GM19324 (cell line): ENCODE measurements at regions not wholly inside any gene's neighbourhood (a gene's known extent, or its start where the extent isn't known, plus 50 kb on each side); places are given as distances from the start of the nearest gene placed in this dataset.
"Not testable (repeated sequence)": the region's sequence is repeated elsewhere in the genome, so short reads cannot be mapped to it uniquely, and the experiment has no call there.

ENCODE experiments used
- ATAC-seq: cut with Tn5 transposase; IDR thresholded peaks from one replicate; pipeline ENCODE4 v1.9.1; 2021; ENCODE audit warnings: mild to moderate bottlenecking, moderate library complexity; ENCODE audit not compliant: unreplicated experiment, low FRiP score

- ATAC-seq = not testable (repeated sequence)
Observed at GRCh38 chr15:81636064-81636463, 262.1 kb upstream of the TMC3 start.

- no peak for ATAC-seq
Observed at GRCh38 chr15:81633889-81634288, 259.9 kb upstream of the TMC3 start.

GRCh38 chr15:81625896-81626295 lies 251.9 kb upstream of the TMC3 start:
- ATAC-seq = no peak

- no peak for ATAC-seq
Observed at GRCh38 chr15:81619002-81619401, 245.0 kb upstream of the TMC3 start.

- no peak for ATAC-seq
Observed at GRCh38 chr15:81612631-81613030, 238.6 kb upstream of the TMC3 start.

- no peak for ATAC-seq
Observed at GRCh38 chr15:81611679-81612078, 237.7 kb upstream of the TMC3 start.

- no peak for ATAC-seq
Observed at GRCh38 chr15:81608309-81608829, 234.4 kb upstream of the TMC3 start.

- ATAC-seq = no peak
Observed at GRCh38 chr15:81604713-81605112, 230.7 kb upstream of the TMC3 start.

GRCh38 chr15:81596159-81596865 lies 222.3 kb upstream of the TMC3 start:
- ATAC-seq = no peak

- ATAC-seq = no peak
Observed at GRCh38 chr15:81595752-81596151, 221.7 kb upstream of the TMC3 start.

- no peak for ATAC-seq
Observed at GRCh38 chr15:81589671-81590070, 215.7 kb upstream of the TMC3 start.

GRCh38 chr15:81575436-81576123 lies 201.6 kb upstream of the TMC3 start:
- no peak for ATAC-seq

GRCh38 chr15:81573098-81573746 lies 199.2 kb upstream of the TMC3 start:
- ATAC-seq = no peak

- no peak for ATAC-seq
Observed at GRCh38 chr15:81572190-81572589, 198.2 kb upstream of the TMC3 start.

- ATAC-seq = no peak
Observed at GRCh38 chr15:81569286-81570080, 195.5 kb upstream of the TMC3 start.

- ATAC-seq = no peak
Observed at GRCh38 chr15:81567924-81568323, 193.9 kb upstream of the TMC3 start.

- ATAC-seq = no peak
Observed at GRCh38 chr15:81562986-81563385, 189.0 kb upstream of the TMC3 start.

GRCh38 chr15:81560405-81560804 lies 186.4 kb upstream of the TMC3 start:
- no peak for ATAC-seq

GRCh38 chr15:81558056-81558455 lies 184.0 kb upstream of the TMC3 start:
- no peak for ATAC-seq

GRCh38 chr15:81555346-81555745 lies 181.3 kb upstream of the TMC3 start:
- no peak for ATAC-seq
